NCI-H2029 treated with DMSO at 0.1 percent for 48 hours (cell line): ENCODE measurements at regions not wholly inside any gene's neighbourhood (a gene's known extent, or its start where the extent isn't known, plus 50 kb on each side); places are given as distances from the start of the nearest gene placed in this dataset.

Experiments used
- DNase-seq: peaks from one replicate; lab custom pipeline; 2025; lab: John Stamatoyannopoulos, UW

DNA sequence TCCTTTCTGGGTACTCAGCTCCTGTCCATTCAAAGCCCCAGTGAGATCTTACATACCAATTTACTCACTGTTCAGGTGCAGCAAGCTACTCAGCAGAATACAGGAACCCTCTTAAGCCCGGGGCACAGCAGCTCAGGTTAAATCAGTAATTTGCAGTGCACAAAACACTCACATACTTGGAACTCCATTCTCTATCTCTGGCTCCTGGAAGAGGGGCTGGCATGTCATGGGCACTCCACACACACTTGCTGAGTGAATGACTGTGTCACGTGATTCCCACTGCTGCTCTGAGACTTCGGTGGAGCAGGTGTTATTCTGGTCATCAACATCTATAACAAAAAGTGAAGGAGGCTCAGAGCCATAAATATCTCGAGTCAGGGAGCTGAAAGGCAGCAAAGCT is 157.3 kb upstream of the BDNF start:
- no peak for DNase-seq

DNA sequence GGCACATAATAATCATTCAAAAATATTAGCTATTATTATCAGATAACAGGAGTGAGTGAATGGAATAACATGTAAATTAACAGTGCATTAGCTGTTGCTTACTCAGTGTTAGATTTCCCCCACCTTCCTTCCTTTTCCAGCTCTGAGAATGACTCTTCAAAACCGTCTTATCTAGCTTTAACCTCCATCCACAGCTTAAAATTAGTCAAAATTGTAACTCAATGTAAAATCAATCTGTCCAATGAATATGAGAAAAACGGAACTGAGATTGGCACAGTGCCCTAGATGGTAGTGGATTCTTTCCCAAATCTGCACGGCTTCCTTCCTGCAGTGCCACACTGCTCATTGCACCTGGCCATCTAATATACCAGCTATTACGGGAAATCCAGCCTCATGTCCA is 156.8 kb upstream of the BDNF start:
- no peak for DNase-seq

DNA sequence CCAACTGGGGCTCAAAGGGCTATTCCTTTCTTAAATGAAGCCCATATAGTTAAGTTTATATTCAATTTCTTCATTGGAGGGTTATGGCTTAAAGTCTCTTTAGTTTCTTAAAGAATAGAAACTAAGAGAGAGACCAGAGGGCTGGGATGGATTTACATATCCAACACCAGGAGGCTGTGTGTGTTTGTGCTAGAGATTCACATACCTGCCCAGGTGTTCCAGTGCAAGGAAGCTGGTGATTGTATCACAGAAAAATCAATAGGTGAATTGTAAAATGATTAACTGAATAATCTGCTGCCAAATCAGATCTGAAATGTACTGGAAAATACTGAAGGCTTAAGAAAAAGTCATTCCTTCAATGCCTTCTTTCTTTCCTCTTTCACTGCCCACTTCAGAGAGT is 148.2 kb upstream of the BDNF start:
- DNase-seq: no peak

DNA sequence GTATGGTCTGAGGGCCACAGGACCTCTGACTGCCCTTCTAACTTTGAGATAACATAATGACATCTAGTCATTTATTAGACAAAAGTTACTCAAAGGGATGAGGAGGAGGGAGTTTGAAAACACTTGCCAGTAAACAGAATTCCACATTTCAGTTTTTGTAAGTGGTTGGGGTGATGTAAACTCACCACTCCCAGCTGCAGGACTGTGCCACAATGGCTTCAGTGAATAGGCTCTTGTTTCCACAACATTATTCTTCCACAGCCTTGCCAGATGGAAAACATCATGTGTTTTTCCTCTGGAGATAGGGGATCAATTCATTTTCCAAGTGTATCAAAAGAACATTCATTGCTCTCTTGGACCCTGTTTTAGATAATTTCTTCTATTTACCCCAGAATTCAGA is 147.2 kb upstream of the BDNF start:
- no peak for DNase-seq

DNA sequence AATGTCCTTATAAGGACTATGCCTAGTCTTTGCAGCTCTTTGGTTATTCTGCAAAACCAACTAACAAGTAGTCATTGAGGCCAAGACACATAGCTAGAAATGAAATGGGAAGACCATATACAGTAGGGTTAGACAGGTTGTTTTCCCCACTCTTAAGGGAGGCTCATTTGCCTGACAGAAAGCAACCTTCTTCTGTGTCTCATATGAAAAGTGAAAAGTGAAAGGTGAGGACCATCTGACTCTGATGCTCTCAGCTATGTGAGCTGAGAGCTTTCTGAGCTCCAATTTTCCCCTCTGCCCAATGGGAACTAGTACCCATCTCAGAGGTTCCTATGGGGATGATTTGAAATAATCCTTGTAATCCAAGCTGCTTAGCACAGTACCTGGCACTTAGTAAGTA is 142.0 kb upstream of the BDNF start:
- no peak for DNase-seq

DNA sequence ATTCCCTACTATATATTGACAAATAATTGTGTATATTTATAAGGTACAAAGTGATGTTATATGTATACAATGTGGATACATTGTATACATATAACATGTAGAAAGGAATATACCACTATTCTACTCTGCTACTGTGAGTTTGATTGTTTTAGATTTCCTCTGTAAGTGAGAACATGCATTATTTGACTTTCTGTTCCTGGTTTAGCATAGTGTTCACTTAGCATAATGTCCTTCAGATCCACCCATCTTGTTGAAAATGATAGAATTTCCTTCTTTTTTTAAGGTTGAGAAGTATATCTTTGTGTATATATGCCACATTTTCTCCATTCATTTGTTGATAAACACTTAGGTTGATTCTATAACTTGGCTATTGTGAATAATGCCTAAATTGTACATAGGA is 140.8 kb upstream of the BDNF start:
- no peak for DNase-seq

DNA sequence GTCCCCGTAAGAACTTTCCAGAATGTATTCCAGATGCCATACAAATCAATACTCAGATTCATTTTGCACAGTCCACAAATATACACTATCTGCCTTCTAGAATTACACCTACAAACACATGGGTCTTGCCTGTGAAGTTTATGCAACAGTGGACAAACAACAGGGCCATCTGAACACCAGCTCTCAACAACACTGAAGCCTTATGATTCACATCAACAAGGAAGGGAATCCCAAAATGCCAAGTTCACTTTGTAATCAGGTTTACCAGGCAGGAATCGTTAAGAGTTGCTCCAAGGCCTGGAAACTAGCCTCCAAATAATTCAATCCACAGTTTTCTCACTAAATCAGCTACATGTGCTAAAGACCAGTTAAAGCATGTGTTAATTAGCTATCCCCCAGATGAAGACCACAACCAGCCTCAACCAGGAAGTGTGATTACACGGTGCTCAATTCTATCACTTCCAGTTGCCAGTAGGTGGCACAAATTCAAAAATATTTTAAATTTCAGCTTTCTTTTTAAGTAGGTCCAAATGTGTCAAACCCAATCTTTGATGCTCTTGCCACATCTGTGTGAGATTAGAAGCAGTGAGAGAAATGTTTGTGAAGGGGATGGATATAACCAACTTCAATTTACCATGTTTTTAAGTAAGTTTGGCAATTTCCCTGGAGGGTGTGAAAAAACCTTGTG is 139.1 kb upstream of the BDNF start:
- DNase-seq: no peak

DNA sequence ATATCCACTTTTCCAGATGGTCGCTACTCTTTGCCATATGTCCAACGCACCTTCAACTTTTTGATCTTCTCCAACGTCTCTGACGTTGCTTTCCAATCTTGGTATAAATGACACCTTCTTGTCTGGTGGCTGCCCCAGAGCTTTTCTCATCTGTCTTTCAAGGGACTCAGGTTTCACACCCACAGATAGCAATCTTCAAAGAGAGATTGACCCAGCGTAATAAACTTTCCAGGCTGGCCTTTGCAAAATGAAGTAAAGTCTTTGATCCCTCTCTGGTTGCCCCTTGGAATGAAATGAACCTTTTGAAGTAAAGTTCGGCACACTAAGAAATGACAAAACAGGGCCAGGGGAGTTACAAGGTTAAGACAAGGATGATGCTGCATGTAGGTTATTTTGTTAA is 138.4 kb upstream of the BDNF start:
- DNase-seq: no peak

DNA sequence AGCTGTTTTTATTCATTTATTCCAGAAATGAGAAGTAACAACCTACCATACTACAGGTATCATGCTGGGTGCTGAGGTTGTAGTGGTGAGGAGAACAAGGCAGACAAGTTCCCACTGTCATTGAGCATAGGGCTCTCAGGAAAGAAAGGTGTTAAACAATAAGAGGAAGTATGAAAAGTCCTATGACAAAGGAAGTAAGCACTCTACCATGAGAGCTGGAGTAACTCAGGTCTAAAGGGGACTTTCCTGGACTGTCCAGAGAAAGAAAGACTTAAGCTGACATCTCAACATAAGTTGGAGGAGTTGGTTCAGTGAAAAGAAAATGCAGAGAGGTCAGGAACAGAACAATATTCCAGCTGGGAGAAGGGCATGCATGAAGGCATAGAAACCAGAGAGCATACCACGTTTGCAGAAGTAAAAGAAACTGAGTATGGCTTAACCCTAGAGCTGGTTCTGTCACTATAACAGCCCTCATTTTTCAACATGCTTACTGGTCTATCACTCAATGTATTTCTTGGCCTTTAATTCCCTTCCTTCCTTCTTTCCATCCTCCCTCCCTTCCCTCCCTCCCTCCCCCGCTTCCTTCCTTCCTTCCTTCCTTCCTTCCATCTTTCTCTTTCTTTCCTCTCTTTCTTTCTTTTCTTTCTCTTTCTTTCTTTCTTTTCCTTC is 137.8 kb upstream of the BDNF start:
- no peak for DNase-seq

DNA sequence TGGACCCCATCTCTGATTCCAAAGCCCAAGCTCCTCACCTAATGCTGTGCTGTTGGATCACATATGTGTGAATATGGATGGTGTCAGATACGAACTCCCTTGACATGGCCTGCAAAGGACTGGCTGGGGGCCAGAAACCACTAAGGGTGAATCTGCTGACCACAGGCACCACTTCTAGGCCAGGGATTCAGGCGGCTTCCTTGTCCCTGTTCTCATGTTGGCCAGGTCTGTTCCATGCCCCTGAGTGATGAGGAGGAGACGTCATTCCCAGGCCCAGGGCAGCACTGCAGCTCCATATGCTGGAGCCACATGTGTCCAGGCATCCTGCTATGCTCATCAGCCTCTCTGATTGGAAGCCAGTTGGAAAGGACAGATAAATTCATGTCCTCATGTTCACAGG is 130.0 kb upstream of the BDNF start:
- DNase-seq: no peak

DNA sequence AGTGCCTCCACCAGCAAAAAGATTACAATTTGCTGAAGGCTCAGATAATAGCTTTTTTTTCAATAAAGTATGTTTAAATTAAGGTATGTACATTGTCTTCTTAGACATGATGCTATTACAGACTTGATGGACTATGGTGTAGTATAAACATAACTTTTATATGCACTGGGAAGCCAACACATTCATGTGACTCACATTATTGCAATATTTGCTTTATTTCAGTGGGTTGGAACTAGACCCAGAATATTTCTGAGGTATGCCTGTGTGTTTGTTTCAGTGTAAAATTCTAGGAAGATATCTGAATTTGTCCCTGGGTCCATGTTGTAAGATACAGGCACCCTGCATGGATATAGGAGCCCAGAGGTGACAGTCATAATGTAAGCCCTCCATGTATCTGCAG is 120.0 kb upstream of the BDNF start:
- no peak for DNase-seq

DNA sequence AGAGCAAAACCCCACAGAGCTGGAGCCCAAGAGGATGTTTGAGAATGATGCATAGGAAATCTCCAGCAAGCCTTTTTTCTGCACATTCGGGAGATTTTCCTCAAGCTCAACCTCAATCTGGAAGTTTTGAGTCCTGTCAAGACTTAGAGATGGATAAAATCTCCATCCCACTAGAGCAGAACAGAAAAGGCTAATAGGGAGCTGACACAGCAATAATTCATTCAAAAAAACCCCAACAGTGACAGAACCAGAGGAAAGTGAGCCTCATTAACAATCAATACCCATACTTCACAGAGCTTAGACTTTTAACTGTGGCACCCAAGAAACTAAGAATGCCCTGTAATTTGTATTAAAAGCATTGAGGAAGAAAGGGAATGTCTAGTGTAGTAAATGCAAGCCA is 115.9 kb upstream of the BDNF start:
- no peak for DNase-seq

DNA sequence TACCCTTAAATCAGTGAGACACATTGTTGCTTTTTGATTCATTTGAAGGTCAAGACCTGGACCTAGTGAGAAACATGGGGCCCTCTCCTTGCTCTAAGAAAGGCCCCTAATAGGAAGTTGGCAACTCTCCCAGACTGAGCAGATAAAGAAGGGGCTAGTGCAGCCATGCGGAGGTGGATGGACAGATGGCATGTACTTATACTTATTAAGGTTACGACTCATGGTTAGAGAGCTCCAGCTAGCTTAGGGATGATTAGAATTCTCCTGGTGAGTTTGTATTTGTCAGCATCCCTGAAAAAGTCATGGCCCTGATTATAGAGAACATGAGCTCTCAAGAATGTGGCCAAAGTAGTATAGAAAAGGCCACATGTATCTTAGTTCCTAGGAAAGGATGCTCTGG is 112.1 kb upstream of the BDNF start:
- no peak for DNase-seq

DNA sequence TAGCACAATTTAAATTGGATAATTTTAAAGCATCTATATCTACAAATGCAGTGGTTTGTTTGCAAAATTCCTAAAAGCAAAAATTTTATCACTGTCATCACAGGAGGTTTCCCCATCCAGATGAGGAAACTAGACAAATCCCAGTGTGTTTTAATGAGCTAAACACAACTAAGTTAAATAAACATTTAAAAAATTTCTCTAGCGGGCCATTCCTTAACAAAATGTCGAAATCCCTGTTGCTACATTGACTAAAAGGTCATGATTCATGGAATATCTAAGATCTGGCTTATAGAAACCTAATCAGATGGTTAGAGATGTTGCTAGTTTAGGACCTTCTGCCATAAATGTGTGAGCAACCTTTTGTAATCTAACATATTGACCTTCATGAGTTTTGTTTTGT is 107.3 kb upstream of the BDNF start:
- DNase-seq: no peak

DNA sequence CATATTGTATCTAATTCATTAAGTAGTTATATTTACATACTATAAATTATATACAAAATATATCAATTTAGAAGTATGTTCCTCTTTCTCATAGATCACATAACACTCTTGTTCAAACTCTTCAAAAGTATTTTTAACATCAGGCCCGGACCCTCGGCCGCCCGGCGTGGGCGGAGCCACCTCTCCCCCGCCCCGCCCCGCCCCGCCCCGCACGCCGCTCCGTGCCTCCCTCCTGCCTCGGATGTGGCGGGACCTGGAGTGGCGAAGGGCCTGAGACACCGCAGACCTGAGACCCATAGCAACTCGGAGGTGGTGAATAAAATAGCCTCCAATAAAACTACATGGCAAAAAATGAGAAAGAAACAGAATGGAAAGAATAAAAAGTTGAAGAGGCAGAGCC is 105.9 kb upstream of the BDNF start:
- no peak for DNase-seq

DNA sequence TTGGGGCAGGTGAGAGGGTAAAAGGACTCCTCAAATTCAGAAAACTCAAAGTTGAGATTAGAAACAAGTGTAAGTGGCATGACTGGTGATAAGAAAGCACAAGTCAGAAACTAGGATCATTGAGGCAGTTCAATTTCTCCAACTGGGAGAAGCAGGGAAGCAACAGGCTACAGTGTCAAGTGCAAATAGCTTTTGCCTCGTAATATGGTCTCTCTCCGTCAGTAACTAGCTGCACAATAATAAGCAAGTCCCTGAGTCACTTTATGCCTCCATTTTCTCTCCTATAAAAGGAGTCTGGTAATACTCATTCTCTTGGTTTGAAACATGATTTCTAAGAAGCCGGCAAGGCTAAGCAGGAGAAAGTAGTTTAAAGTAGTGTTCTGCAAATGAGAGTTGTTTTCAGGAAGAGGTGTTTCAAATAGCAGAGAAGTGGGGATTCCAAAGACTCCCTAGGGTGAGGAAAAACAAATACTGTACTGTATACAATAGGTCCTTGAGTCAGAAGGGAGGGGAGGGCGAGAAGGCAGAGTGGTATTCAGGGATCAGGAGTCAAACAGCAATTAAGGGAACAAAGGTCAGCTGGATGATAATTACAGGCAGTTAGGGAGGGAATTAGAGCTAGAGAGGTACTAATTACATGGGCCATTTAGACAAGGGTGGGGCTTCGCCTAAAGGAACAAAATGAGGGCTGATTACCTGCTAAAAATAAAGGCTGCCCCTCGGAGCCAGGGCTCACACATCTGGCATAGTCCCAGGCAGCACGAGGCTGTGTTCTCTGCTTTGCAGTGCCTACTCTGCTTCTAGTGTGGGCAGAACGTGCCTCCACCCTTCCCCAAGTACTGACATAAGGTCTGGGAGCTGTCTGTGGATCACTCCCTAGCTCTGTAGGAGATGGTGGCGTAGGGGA is 96.0 kb upstream of the BDNF start:
- DNase-seq: peak; percentile 6

DNA sequence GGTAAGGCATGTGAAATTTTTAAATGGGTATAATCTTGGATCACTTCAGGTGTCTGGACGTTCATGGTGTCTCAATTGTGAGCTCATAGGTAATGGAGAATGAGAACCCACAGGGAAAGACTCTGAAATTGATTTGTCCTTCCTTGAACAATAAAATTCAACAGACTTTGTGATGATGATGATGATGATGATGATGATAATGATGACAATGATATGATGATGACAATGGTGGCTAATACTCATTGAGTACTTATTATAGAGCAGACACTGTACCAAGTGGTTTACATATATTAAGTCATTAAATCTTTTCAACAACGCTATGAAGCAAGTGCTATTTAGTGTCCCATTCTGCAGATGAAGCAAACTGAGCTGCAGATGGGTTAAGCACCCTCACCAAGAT is 86.6 kb upstream of the BDNF start:
- no peak for DNase-seq

DNA sequence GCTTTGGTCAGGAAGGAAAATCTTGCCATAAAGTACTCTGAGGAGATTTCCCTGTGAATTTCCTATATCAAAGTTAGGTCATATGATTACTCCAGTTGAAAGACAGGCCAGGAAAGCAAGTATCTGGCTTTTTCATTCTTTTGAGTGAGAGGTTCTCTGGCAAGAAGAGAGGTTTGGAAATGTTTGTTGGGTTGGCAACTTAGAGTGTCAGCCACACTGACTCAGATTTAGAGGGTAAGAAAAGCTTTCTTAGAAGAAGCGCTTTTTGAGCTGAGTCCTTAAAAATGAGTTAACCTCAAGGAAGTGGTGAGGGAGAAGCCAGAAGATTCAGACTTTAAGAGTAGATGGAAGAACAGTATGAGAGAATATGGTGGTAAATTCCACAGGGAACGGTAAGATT is 86.1 kb upstream of the BDNF start:
- DNase-seq: no peak

DNA sequence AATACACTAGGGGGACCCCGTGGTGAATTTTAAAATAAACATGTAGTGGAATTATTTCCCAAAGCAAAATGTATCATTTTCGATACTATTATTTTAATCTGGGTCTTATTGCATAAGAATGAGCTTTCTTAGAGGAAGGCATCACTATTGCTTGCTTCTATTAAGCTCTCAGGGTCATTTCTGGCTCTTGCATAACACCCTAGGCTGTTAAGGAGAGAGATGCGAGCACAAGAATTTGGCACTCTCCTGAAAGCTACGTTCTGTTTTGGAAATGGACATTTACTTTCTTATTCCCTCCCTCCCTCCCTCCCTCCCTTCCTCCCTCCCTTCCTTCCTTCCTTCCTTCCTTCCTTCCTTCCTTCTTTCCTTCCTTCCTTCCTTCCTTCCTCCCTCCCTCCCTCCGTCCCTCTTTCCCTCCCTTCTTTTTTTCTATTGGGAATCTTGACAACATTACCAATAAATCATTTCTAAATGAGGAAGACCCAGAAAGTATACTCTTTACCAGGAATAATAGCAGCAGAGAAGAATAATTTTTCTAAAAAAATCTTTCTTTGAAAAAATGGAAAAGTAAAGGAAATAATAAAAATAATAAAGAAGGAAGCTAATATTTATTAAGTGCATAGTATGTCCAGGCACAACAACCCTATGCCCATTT is 83.6 kb upstream of the BDNF start:
- no peak for DNase-seq

DNA sequence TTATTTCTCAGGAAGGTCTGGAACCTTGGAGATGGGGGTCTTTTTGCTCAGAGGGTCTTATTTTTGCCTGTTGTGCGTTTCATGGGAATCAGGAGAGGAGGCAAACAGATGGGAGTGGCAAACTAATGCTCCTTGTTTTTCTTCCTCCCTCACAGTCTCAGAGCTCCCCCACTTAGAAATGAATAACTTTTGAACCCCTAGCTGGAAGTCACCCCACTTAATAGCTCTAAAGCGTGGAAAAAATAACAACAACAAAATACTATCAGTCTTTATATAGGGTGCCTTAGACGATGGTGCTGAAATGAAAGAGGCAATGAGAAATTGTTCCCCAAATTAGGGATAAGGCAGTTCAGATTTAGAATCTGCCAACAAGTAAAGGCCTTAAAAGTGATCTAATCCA is 76.8 kb upstream of the BDNF start:
- no peak for DNase-seq

DNA sequence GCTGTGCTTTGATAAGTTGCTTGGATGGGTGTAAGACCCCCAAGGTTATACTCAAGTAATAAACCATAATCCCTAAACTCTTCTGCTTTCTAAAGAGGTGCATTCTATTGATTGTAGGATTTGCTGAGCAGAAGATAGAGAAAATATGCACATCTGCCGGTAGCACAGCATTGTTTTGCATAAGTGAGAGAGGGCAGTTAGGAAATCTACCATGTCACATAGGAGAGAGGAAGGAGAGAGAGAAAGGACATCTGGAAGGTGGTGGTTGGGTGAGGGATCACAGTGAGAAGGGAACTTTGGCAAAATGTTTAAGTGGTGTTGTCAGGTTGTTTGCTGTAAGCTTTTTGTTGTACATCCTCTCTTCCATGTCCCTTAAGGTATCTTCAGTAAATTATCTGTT is 73.6 kb upstream of the BDNF start:
- no peak for DNase-seq

DNA sequence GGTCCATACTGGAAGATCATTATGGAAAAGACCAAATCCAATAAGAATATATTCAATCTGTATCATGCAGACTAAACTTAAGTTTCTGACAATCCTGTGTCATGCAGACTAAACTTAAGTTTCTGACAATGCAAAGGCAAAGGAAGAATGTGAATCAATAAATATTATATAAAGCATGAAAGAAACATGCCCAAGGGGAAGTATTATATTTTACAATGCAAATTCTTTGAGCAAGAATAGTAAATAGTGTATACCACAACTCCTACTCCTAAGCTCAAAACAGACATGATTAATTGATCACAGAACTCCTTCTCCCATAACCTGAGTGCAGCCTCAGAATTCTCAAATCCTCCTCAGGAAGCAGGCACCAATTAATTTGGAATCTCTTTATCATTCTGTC is 71.3 kb upstream of the BDNF start:
- no peak for DNase-seq

DNA sequence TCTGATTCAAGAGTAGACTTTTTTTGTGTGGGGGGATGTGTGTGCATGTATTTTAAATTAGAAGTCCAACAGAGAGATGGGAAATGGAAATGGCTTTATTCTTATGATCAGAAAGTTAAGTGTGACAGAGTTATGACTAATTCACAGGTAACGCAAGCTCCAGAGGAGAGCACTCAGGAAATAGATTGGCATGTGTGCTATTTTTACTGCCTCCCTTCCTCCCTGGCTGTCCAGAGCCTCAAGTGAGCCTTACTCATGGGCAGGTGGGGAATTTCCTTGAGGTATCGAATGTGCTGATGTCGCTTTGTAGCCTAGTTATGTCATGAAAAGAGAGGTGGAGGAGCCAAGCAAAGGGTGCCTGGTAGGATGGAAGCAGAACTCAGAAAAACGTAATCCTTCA is 70.3 kb upstream of the BDNF start:
- DNase-seq: no peak
